HUDEP-2 (cell line): ENCODE measurements at regions not wholly inside any gene's neighbourhood (a gene's known extent, or its start where the extent isn't known, plus 50 kb on each side); places are given as distances from the start of the nearest gene placed in this dataset.

Source experiments
- DNase-seq, 76 experiments: peaks; one replicate each; lab custom pipeline; 2025; ENCODE audit not compliant: unreplicated experiment in 76 of 76; lab: John Stamatoyannopoulos, UW

- DNase-seq: no peak
Observed at GRCh38 chr9:126234681-126235335, 91.8 kb upstream of the MVB12B start.

DNA sequence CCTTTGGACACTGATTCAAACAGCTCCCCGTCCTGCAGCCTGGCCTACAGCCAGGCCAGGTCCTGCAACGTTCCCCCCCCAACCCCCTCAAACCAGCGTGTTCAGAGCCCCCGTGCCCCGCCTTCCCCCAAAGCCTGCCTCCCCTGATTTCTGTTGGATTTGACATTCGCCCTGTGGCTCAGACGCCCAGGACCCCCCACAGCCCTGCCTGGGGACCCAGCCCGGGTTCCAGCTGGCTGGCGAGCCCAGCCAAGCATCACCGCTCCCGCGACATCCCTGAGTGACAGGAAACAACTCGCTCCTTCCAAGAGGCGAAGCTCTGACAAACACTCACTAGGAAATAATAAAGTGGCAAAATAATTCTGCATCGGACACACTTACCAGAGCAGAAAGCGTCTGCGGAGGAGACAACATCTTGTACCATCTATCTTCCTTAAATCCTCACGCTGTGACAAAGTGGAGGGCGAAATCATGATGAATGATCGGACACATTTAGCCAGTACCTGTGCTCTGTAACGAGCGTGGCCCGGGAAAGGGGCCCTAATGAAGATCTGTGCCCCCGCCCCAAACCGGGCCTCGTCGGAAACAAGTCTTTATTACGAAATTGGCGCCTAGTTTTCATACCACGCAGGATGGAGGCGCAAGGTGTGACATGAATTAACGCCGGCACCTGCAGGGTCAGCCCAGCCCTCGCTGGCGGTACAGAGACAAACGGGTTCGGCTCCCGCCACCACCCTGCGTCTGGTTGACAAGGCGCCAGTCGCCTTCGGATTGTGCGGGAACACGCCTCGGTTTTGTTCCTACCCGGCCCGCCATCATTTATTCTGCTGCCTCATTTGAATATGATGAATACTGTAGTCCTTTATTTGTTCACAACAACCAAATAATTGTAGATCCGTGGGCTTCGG is 91.0 kb upstream of the MVB12B start:
- no peak for DNase-seq

GRCh38 chr9:126236273-126236672 is 90.4 kb upstream of the MVB12B start:
- DNase-seq: no peak

GRCh38 chr9:126238415-126238814 is 88.2 kb upstream of the MVB12B start:
- no peak for DNase-seq

DNA sequence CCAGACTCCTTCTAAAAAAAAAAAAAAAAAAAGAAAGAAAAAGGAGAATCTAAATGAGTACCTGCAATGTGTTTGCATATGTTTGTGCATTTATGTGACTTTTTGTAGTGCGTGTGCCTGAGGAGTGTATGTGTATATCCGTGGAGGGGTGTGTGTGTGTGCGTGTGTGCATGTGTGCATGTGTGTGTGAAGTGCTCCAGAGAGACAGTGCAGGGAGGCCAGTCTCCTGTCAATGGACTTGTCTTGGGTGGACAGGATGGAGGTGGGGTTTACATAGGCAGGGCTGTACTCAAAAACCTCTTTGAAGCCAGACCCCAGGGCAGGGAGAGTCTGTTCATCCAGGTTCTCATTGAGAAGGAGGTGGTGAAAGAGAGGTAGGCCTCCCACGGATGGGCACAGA is 87.1 kb upstream of the MVB12B start:
- no peak for DNase-seq

- no peak for DNase-seq
Observed at GRCh38 chr9:126240835-126241234, 85.8 kb upstream of the MVB12B start.

DNA sequence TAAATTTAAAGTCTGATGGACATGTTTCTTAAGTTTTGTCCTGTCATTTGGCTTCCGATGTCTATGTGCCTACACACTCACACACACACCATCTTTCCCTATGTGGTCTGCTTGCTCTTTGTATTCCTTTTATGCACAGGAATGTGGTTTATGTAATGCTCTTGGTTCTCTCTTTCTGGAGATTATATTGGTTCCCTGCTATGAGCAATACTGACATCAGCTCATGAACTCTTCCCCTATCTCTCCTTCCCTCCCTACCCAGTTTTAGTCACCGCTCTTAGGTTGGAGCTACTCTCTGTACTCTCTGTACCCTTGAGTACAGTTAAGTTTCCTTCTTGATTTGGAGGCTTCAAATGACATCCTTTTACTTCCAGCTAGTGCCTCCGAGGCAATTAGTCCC is 77.9 kb upstream of the MVB12B start:
- DNase-seq: no peak

- no peak for DNase-seq
Observed at GRCh38 chr9:126261584-126262356, 64.9 kb upstream of the MVB12B start.

DNA sequence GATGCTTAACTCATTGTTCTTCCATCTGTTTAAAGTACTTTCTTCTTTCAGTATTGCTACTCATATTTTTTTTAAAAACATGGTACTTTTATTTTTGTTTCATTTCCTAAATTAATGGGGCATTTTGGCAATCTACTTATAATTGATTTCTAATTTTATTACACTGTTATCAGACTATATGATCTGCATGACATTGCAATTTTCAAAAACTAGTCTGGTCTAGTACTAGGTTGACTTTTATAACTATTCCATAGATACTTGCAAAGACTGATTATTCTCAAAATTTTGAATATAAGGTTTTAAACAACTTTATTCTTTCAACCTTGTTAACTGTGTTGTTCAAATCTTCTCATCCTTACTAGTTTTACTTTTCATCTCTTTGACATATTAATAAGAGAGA is 63.9 kb upstream of the MVB12B start:
- DNase-seq: no peak

- DNase-seq: no peak
Observed at GRCh38 chr9:126270556-126270955, 56.1 kb upstream of the MVB12B start.

GRCh38 chr9:126275386-126276001 is 51.1 kb upstream of the MVB12B start:
- DNase-seq: no peak

GRCh38 chr9:126276056-126276728 is 50.4 kb upstream of the MVB12B start:
- DNase-seq: no peak
